IMR-90 (cell line): ENCODE measurements at regions not wholly inside any gene's neighbourhood (a gene's known extent, or its start where the extent isn't known, plus 50 kb on each side); places are given as distances from the start of the nearest gene placed in this dataset.

ENCODE experiments used
- ATAC-seq: fragments of 200-7000 bp; cut with Tn5 transposase; 2 replicates; pipeline ENCODE4 v1.9.1; 2020; ENCODE audit warnings: low read depth, mild to moderate bottlenecking, moderate library complexity
- BruUV-seq: library from RNA; stranded (reverse); fragments of 400-500 nt; replicated peaks from 2 replicates; lab custom pipeline; 2021; lab: Mats Ljungman, UMichigan
- CTCF ChIA-PET: fragments of 300-600 bp; formaldehyde crosslinking; extraction: SDS; loops from one replicate; lab custom pipeline; 2021; ENCODE audit warnings: antibody characterized with exemption; lab: Yijun Ruan, JAX
- POLR2A ChIA-PET: fragments of 300-600 bp; sonication (Branson Sonifier 250); formaldehyde crosslinking; loops from one replicate; lab custom pipeline; 2022; ENCODE audit warnings: antibody characterized with exemption; ENCODE audit not compliant: unreplicated experiment; lab: Charles Lee
- DNase-seq: peaks from one replicate; pipeline ENCODE4 v3.0.0; 2013
- H2AFZ ChIP-seq: replicated peaks from 2 replicates; pipeline ENCODE3; 2013; ENCODE audit warnings: low read length, mild to moderate bottlenecking; ENCODE audit not compliant: poor library complexity
- H2AK5ac ChIP-seq: 2 replicates; pipeline ENCODE4 v1.6.1; 2013; ENCODE audit warnings: low read depth, low read length, inconsistent platforms
- H2AK9ac ChIP-seq: replicated peaks from 2 replicates; pipeline ENCODE3; 2013; ENCODE audit warnings: mild to moderate bottlenecking, low read depth, low read length, moderate library complexity; ENCODE audit not compliant: poor library complexity
- H2BK120ac ChIP-seq: 2 replicates; pipeline ENCODE4 v1.6.1; 2013; ENCODE audit warnings: low read depth, low read length, inconsistent platforms
- H2BK15ac ChIP-seq: 3 replicates; pipeline ENCODE4 v1.6.1; 2013; ENCODE audit warnings: low read depth, low read length, inconsistent platforms
- H2BK20ac ChIP-seq: 2 replicates; pipeline ENCODE4 v1.6.1; 2013; ENCODE audit warnings: low read depth, mild to moderate bottlenecking, inconsistent platforms, low read length, moderate library complexity
- H2BK5ac ChIP-seq: 2 replicates; pipeline ENCODE4 v1.6.1; 2013; ENCODE audit warnings: mild to moderate bottlenecking, low read depth, low read length, inconsistent platforms; ENCODE audit not compliant: poor library complexity, severe bottlenecking
- H3K14ac ChIP-seq: replicated peaks from 2 replicates; pipeline ENCODE4 v1.6.1; 2013; ENCODE audit warnings: low read depth, low read length, inconsistent platforms
- H3K18ac ChIP-seq: 2 replicates; pipeline ENCODE4 v1.6.1; 2013; ENCODE audit warnings: low read depth, low read length, control low read depth
- H3K23ac ChIP-seq: 2 replicates; pipeline ENCODE4 v1.6.1; 2013; ENCODE audit warnings: low read depth, low read length, inconsistent platforms
- H3K27ac ChIP-seq: 2 replicates; pipeline ENCODE4 v1.5.1; 2013; ENCODE audit warnings: mild to moderate bottlenecking, control low read depth, low read length; ENCODE audit not compliant: insufficient read depth
- H3K27me3 ChIP-seq: 2 replicates; pipeline ENCODE4 v1.6.1; 2013; ENCODE audit warnings: low read length; ENCODE audit not compliant: control insufficient read depth, insufficient read depth
- H3K36me3 ChIP-seq: 2 replicates; pipeline ENCODE4 v1.6.1; 2013; ENCODE audit warnings: low read length, mixed read lengths; ENCODE audit not compliant: control insufficient read depth, insufficient read depth
- H3K4ac ChIP-seq: 2 replicates; pipeline ENCODE4 v1.6.1; 2013; ENCODE audit warnings: low read depth, low read length, inconsistent platforms
- H3K4me1 ChIP-seq: 2 replicates; pipeline ENCODE4 v1.6.1; 2013; ENCODE audit warnings: low read length, mixed read lengths; ENCODE audit not compliant: control insufficient read depth, insufficient read depth
- H3K4me2 ChIP-seq: 2 replicates; pipeline ENCODE4 v1.6.1; 2013; ENCODE audit warnings: low read depth, mild to moderate bottlenecking, control low read depth, low read length, moderate library complexity
- H3K4me3 ChIP-seq: 2 replicates; pipeline ENCODE4 v1.5.1; 2013; ENCODE audit warnings: low read depth, mild to moderate bottlenecking, control low read depth, low read length, moderate library complexity; ENCODE audit not compliant: insufficient read depth
- H3K56ac ChIP-seq: 2 replicates; pipeline ENCODE4 v1.6.1; 2013; ENCODE audit warnings: low read length, inconsistent platforms; ENCODE audit not compliant: insufficient read depth; ENCODE audit errors: extremely low read depth
- H3K79me1 ChIP-seq, 2 experiments: 2 replicates each; pipeline ENCODE4 v1.6.1; 2013; ENCODE audit warnings: low read length in 2 of 2, inconsistent platforms in 1 of 2, low read depth in 1 of 2
- H3K9ac ChIP-seq: 2 replicates; pipeline ENCODE4 v1.6.1; 2013; ENCODE audit warnings: low read depth, low read length, control low read depth
- H3K9me1 ChIP-seq: 2 replicates; pipeline ENCODE4 v1.6.1; 2013; ENCODE audit warnings: low read length, inconsistent platforms; ENCODE audit not compliant: insufficient read depth
- H3K9me3 ChIP-seq: 2 replicates; pipeline ENCODE4 v1.6.1; 2013; ENCODE audit warnings: low read length; ENCODE audit not compliant: control insufficient read depth, insufficient read depth
- H4K20me1 ChIP-seq: 2 replicates; pipeline ENCODE4 v1.6.1; 2013; ENCODE audit warnings: low read length, inconsistent platforms; ENCODE audit not compliant: insufficient read depth
- H4K5ac ChIP-seq: 2 replicates; pipeline ENCODE4 v1.6.1; 2013; ENCODE audit warnings: mild to moderate bottlenecking, low read depth, low read length, control low read depth
- H4K8ac ChIP-seq, 2 experiments: 2 replicates each; pipeline ENCODE4 v1.6.1; 2013; ENCODE audit warnings: low read depth in 2 of 2, low read length in 2 of 2, control low read depth in 1 of 2, inconsistent platforms in 1 of 2
- H4K91ac ChIP-seq: 2 replicates; pipeline ENCODE4 v1.6.1; 2013; ENCODE audit warnings: low read depth, low read length, inconsistent platforms; ENCODE audit not compliant: insufficient read depth
- CEBPB ChIP-seq: IDR thresholded peaks from 2 replicates; pipeline ENCODE4 v1.6.1; 2012; ENCODE audit warnings: low read depth, low read length, improper control_type of control experiment
- CHD1 ChIP-seq: IDR thresholded peaks from 2 replicates; pipeline ENCODE4 v1.6.1; 2012; ENCODE audit warnings: low read depth, low read length, improper control_type of control experiment
- CTCF ChIP-seq: conservative IDR thresholded peaks from 2 replicates; pipeline ENCODE4 v1.5.1; 2012; ENCODE audit warnings: mild to moderate bottlenecking, low read depth, low read length, improper control_type of control experiment
- ELK1 ChIP-seq: fragments of 150-350 bp; IDR thresholded peaks from 2 replicates; pipeline ENCODE4 v1.6.1; 2016; ENCODE audit warnings: low read depth, mild to moderate bottlenecking, low read length, moderate library complexity, borderline replicate concordance
- FOS ChIP-seq: fragments of 150-350 bp; IDR thresholded peaks from 2 replicates; pipeline ENCODE4 v1.6.1; 2016; ENCODE audit warnings: low read depth, low read length
- MAFK ChIP-seq: IDR thresholded peaks from 2 replicates; pipeline ENCODE4 v1.6.1; 2012; ENCODE audit warnings: low read depth, low read length, improper control_type of control experiment
- MAZ ChIP-seq: IDR thresholded peaks from 2 replicates; pipeline ENCODE4 v1.6.1; 2012; ENCODE audit warnings: low read depth, mild to moderate bottlenecking, low read length, improper control_type of control experiment, moderate library complexity, borderline replicate concordance
- MXI1 ChIP-seq: IDR thresholded peaks from 2 replicates; pipeline ENCODE4 v1.6.1; 2012; ENCODE audit warnings: low read depth, mild to moderate bottlenecking, low read length, moderate library complexity, borderline replicate concordance
- NFE2L2 ChIP-seq: fragments of 150-350 bp; IDR thresholded peaks from 2 replicates; pipeline ENCODE4 v1.6.1; 2016; ENCODE audit warnings: low read depth, mild to moderate bottlenecking, low read length
- POLR2A ChIP-seq: IDR thresholded peaks from 2 replicates; pipeline ENCODE4 v1.6.1; 2012; ENCODE audit warnings: mild to moderate bottlenecking, low read depth, low read length
- RAD21 ChIP-seq: IDR thresholded peaks from 2 replicates; pipeline ENCODE4 v1.6.1; 2012; ENCODE audit warnings: low read length, improper control_type of control experiment
- RCOR1 ChIP-seq: IDR thresholded peaks from 2 replicates; pipeline ENCODE4 v1.6.1; 2012; ENCODE audit warnings: mild to moderate bottlenecking, low read length, improper control_type of control experiment; ENCODE audit not compliant: insufficient replicate concordance
- RFX5 ChIP-seq: IDR thresholded peaks from 2 replicates; pipeline ENCODE4 v1.8.0; 2012; ENCODE audit warnings: low read depth, mild to moderate bottlenecking, low read length, moderate library complexity
- SMC3 ChIP-seq: fragments of 150-350 bp; IDR thresholded peaks from 2 replicates; pipeline ENCODE4 v1.6.1; 2016; ENCODE audit warnings: low read depth, mild to moderate bottlenecking, antibody characterized with exemption, low read length, moderate library complexity
- USF2 ChIP-seq: fragments of 150-350 bp; IDR thresholded peaks from 2 replicates; pipeline ENCODE4 v1.6.1; 2017; ENCODE audit warnings: mild to moderate bottlenecking, antibody characterized with exemption, low read length, low read depth
- WGBS, 2 experiments: methylation state at CpG; one replicate each; pipeline versions ENCODE4 v1.1.5 to v1.1.7; 2013; ENCODE audit warnings: missing lambda C conversion rate in 2 of 2; ENCODE audit not compliant: insufficient read length in 1 of 2; ENCODE audit errors: extremely low coverage in 2 of 2; 5-methylcytosine and 5-hydroxymethylcytosine counted together
- dilution Hi-C: fragments of 300-500 bp; cut with HindIII; formaldehyde crosslinking; loops from one replicate; pipeline ENCODE4 v1.14.3; 2018; ENCODE audit warnings: low sequenced_read_pairs; ENCODE audit not compliant: unreplicated experiment
- in situ Hi-C: fragments of 300-500 bp; cut with MboI; formaldehyde crosslinking; loops from 3 replicates; pipeline ENCODE4 v1.14.3; 2019; ENCODE audit warnings: low sequenced_read_pairs, inconsistent platforms, mixed read lengths
- intact Hi-C: fragments of 100-400 bp; cut with micrococcal nuclease; formaldehyde crosslinking; loops from 2 replicates; pipeline ENCODE4 v1.10.0; 2022

- ChIA-PET POLR2A (no interaction called here), CTCF (no interaction called here)
- BruUV-seq: no TSS peak
- Histone ChIP-seq H4K91ac (no peak overlapping the region), H2AK5ac (no peak overlapping the region), H4K20me1 (no peaks in the 10 kb centered on the region), H2BK120ac (no peak overlapping the region), H2AFZ (no peak overlapping the region), H3K9ac (no peak overlapping the region), H4K8ac (no peak overlapping the region), H3K36me3 (no peaks in the 10 kb centered on the region), H3K14ac (no peak overlapping the region), H2BK15ac (no peak overlapping the region), H2BK20ac (no peak overlapping the region), H4K5ac (no peak overlapping the region), H3K4me2 (no peak overlapping the region), H3K9me1 (no peaks in the 10 kb centered on the region), H3K4me3 (no peak overlapping the region), H3K27me3 (no peaks in the 10 kb centered on the region), H3K4ac (no peak overlapping the region), H3K27ac (no peak overlapping the region), H3K79me1 (no peaks in the 10 kb centered on the region), H3K56ac (no peak overlapping the region), H2AK9ac (no peak overlapping the region), H2BK5ac (no peak overlapping the region), H3K23ac (no peak overlapping the region), H3K18ac (no peak overlapping the region), H3K4me1 (no peaks in the 10 kb centered on the region), H3K9me3 (peaks cover 8% of the 10 kb centered on the region)
- WGBS, 2 experiments: 0% methylated on average over 1 of the region's 3 CpGs; no CpG with 5 or more reads in 1 of the 2 experiments
- dilution Hi-C loops (no loop called here), intact Hi-C loops (no loop called here), in situ Hi-C loops (no loop called here)
- TF ChIP-seq CHD1 (no peak), MAZ (no peak), POLR2A (no peak), SMC3 (no peak), NFE2L2 (no peak), RFX5 (no peak), RCOR1 (no peak), ELK1 (no peak), CEBPB (no peak), MAFK (no peak), MXI1 (no peak), FOS (no peak), CTCF (no peak), RAD21 (no peak), USF2 (no peak)
- DNase-seq (no peak), ATAC-seq (no peak)
Observed at GRCh38 chr3:54014067-54014466, 108.3 kb upstream of the CACNA2D3 start.
